MM.1S (cell line): ENCODE measurements at regions not wholly inside any gene's neighbourhood (a gene's known extent, or its start where the extent isn't known, plus 50 kb on each side); places are given as distances from the start of the nearest gene placed in this dataset.

ENCODE experiments used
- CTCF ChIP-seq: fragments of 300-600 bp; sonication (generic); IDR thresholded peaks from 2 replicates; pipeline ENCODE4 v1.5.1; 2016; ENCODE audit warnings: antibody characterized with exemption, low read length, mixed read lengths
- EZH2 ChIP-seq: fragments of 300-600 bp; sonication (generic); optimal IDR thresholded peaks from 2 replicates; pipeline ENCODE3; 2017; ENCODE audit warnings: low read depth, mild to moderate bottlenecking, antibody characterized with exemption, low read length, mixed read lengths

DNA sequence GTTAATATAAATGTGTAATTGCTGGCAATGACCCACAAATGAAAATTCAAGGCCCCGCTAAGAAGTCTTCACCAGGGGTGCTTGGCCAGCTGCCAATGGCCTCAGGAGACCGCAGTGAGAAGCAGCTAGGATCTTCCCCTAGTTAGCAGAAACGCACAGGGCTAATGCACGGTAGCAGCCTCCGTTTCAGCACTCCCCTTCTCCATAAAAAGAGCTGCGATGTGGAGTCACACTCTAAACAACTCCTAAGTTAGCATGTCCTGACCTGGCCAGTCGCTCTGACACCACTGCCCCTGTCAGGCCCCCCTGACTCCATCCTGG lies 139.0 kb downstream of the SEPTIN14 start:
- TF ChIP-seq CTCF: no peak
- TF ChIP-seq EZH2: no peak
